HG02623 (cell line): ENCODE measurements at regions not wholly inside any gene's neighbourhood (a gene's known extent, or its start where the extent isn't known, plus 50 kb on each side); places are given as distances from the start of the nearest gene placed in this dataset.

Experiments
- ATAC-seq: cut with Tn5 transposase; IDR thresholded peaks from one replicate; pipeline ENCODE4 v1.9.1; 2021; ENCODE audit warnings: moderate library complexity; ENCODE audit not compliant: unreplicated experiment

DNA sequence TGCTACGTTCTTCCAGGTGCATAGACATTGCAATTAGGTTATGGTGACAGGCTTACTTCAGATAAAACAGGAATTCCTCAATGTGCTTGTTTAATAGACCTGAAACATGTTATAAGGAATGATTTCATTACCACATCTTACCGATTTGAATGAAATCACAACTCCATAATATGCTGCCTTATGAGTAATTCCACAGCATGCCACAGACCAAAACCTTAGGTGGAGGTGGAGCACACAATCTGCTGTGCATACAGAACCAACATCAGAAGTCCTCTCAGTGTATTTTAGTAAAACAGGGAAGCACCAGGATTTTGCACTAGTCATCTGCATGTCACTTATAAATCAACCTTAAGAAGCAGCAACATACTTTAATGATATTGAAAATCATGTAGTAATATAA, 148.9 kb upstream of the TSHZ2 start:
- ATAC-seq, result no peak

DNA sequence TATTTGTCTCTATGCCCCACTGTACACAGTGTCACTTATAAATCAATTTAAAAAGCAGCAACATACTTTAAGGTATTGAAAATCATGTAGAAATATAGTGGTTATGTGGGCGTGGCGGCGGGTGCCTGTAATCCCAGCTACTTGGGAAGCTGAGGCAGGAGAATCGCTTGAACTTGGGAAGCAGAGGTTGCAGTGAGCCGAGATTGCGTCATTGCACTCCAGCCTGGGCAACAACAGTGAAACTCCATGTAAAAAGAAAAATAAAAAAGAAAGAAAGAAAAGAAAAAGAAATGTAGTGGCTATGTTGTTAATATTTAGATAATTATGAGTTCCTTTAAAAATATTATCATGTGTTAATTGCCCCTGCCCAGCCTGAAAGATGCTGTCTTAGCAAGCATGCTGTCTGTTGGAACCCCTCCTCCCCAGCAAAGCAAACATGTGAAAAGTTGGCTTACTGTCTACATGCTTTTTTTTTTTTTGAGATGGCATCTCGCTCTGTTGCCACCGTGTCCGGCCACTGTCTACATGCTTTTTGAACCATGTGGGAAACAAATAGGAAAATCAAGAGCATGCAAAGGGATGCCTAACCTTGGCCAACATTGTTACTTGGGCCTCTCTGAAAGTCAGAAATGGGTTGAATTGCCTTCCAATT, 151.4 kb upstream of the TSHZ2 start:
- ATAC-seq, result no peak

DNA sequence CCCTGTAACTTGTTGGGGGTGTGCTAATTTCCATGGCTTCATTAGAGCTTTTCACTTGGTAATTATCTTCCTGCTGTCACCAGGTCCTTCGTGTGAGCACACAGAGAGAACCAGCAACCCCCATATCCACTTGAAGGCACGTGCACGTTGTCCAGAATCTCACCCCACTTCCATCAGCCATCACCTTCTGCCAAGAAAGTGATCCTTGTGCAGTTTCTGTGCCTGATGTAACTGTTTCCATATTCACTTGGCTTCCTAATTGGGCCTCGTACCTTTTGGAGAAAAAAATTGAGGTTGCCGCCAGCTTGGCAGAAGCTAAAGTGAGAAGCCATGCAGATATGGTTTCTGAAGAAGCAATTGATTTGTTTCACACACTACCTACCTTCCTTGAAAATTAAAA, 153.7 kb upstream of the TSHZ2 start:
- ATAC-seq, result no peak

DNA sequence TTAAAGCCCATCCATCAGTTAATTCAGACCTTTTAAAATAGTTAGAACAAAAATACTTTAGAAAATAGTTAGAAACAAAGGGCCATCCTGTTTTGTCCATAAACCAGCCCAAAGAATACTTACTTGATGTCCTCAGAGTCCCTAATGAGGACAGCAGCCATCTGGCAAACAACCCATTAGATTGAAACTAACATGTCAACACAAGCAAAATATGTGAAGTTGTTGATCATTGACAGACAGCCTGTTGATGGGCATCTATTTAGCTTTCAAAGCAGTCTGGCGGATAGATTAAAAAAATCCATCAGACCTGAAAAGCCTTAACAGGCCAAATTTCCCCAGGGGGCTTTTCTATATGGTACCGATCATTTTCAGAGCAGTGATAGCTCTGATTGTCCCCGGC, 154.2 kb upstream of the TSHZ2 start:
- ATAC-seq, result no peak

DNA sequence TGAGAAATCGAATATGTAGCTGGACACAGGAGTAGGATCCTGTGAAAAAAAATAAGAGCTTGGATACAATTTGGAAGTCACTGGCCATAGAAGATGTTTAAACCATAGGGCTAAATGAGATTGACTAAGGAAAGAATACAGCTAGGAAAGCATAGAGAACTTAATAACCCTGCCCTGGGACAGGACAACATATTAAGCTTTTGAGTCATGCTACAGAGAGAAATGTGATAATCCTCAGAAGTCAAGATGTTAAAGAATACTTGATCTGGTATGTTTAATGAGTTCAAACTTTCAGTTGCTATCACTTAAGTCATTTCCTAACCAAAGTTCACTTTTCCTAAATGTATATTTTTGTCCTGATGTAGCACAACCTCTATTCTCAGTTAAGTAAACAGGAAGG, 154.6 kb upstream of the TSHZ2 start:
- ATAC-seq, result no peak

DNA sequence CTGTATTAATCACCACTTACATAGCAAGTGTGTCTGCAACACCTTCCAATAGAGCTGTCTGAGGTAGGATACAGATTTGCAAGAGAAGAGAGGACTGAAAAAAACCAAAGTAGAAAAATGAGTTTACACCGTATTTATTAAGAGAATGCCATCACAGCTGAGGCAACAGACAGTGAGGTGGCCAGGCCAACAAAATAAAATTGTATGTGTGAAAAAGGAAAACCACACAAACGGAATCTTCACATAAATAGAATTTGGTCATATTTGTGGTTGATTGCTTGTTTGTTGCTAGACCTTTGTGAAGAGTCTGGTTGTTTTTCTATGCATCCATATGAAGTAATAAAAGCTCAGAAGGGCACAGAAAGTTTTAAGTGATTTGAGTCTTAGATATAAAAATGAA, 157.8 kb upstream of the TSHZ2 start:
- ATAC-seq, result no peak

DNA sequence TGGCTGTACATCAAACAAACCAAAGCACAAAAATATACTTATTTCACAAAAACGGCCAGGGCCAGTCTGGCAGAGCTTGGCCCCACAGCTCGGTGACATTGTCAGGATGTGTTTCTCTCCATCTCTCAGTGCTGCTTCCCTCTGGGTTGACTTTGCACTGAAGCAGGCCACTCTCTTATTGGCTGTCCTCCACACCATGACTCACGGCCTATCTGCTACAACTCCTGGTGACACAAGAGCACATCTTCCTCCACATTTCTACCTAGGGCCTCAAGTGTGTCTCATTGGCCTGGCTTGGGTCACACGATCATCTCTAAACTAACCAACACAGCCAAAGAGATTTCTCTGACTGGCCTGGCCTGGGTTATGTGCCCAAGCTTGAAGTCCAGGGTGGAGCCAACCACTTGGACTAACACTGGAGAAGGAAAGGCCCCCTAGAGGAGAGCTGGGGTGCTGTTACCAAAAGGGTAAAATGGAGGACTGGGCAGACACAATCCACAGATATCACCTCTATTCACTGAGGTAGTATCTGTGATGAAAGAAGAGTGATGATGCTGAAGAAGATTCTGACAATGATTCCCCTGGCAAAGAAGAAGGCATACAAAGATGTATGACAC, 159.8 kb upstream of the TSHZ2 start:
- ATAC-seq, result no peak

DNA sequence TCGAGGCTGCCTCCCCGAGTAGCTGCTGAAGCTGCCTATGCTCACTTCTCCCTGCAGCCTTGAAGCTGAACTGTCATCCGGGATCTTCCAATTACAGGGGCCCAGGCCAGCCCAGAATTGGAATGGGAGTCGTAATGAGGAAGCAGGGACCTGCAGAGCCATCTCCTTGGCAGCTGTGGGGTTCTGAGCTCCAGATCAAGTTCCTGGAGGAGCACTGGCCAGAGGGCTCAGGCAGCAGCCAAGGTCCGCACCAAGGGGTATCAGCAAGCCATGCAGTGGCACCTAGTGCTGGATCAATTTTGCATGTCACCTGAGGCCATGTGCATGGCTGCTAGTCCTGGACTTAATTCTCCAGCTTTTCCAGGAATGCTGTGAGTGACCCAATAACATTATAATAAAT, 163.2 kb upstream of the TSHZ2 start:
- no peak for ATAC-seq

DNA sequence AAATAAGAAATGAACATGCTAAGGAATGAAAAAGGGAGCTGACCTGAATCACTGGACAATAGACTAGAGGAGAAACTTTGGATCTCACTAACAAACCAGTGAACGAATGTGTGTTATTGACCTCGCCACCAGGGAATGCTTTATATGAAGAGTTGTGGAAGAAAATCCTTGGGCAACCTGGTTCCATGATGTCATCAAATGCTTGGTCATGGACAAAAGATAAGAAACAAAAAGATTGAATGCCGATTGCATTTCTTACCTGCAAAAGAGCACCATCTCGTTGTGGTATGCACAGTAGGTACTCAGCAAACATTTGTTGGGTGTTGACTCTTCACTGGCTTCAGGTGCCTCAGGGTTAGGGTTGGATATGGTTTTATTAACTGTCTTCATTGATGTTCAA, 165.2 kb upstream of the TSHZ2 start:
- ATAC-seq, result no peak

DNA sequence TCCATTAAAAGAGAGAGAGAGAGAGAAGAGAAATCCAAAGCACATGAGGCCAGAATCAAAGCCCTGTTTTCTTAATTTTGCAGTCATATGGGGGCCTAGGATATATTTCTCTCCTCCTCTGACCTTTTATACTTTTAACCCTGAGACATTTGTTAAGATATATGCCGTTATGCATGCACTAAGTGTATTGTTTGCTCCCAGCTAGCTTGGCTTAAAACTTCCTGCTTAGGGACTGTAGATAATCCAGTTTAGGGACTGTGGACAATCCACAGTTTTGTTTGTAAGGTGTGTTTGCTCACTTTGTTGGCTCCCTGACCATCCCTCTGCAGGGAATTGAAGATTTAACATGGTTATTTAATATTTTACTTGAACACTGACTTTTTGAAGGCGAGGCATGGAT, 166.3 kb upstream of the TSHZ2 start:
- no peak for ATAC-seq

DNA sequence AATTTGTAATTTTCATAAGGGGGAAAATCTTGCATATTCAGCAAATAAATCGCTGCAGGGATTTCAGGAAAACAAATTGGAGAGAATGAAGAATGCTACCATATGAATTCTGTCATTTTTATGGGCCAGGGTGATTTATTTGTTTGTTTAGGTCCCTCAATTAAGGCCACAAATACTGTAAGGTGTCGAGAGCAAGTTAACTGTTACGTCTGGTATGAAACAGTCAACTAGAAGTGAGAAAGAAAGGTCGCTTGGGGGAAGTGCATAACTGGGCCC, 166.9 kb upstream of the TSHZ2 start:
- ATAC-seq, result no peak

DNA sequence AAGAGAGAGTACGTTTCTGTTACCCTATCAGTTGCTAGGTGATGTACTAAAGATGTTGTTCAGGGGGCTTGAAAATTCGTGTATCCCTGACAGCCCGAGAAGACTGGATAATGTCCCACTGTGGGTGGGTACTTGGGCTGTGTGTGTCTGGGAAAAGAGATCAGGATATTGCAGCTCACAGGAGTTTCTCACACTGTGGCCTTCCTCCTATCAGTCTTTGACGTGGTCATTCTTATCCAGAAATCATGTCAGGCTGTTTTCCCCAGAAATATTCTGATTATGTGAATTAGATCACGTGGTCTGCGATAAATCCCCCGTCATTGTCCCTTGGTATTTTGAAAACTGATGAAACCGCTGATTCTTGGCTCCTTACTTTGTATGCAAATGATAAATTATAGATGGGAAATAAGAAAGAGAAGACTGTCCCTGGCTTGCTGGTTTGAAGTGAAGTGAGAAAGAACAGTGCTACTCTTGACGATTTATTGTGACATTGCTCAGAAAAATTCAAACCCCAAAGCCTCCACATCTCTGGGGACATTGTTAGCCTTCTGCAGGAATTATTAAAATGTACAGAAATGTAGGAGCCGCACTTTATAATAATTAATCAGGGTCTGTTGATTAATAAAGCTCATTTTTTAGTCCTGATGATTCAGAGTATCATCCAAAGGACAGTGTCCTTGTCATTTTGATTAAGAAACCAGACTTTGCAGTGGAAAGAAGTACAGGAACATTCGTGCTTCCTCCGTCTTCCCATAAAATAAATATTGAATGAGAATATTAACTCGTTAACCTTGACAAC, 167.5 kb upstream of the TSHZ2 start:
- ATAC-seq, result no peak

DNA sequence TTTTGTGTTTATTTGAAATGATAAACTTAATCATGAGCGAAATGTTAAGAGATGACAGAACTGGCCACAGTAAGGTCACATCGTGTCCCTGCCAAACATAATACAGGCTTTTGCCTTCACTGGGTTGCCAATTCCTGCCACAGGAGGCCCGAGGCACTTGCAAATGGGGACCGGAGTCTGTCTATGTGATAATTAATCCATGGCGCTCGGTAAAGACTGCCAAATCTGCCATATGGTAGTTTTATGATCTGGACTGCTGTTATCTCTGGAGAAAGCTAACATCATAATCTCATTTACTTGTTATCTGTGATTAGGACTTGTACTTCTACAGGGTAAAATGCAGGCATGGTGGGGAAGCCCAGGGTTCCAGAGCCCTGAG, 170.5 kb upstream of the TSHZ2 start:
- no peak for ATAC-seq

DNA sequence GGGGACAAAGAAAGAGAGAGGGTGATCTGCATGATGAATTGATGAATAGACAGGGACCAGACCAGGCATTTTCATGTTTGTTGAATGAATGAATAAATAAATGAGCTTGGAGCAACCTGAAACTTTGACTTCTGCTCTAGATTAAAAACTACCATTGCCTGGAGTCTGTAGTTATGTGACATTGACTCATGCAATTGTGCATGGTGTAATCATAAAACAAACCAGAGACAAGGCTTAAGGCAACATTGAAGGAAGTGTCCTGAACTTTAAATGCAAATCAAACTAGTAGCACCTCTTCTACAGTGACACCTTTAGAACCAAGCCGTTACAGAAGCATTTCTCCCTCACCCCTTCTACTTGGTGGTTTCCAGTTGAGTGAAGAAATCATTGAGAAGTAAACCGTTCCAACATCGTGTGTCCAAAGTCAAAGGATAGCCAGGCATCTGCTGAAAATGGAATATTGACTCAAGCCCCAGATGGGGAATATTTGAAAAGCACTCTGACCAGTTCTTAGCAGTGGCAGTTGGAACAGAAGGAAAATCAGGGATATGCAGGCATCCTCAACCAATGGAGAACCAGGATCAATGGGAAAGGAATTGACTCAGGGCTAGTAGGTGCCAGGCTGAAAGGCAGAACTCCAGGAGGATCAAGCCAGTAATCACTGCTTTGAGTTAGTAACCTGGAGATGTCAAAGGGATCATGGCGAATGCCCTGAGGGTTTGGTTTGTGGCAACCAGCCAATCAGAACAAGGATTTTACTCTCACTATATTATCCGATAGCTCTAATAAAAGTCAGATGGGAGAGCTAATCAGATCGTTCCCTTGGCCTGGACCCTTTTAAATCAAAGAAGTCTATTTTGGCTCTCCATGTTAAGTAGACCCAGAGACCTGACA, 171.2 kb upstream of the TSHZ2 start:
- ATAC-seq, result no peak

DNA sequence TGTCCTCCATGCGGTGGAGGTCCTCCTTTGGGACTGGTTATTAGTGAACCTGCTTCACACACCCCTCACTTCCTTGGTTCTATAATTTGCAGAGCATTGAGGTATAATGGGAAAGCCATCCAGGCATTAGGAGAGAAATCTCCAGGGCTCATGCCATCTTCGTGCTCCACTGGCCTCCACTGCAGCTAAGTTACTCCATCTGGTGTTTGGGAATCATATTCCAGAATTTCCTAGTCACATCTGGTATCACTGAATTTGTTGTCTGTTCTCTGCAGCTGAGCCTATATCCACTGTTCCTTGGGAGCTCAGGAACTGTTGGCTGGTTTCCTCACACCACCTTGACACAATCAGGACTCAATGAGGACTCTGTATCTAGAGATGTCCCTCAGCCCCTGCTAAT, 173.0 kb upstream of the TSHZ2 start:
- ATAC-seq, result no peak

DNA sequence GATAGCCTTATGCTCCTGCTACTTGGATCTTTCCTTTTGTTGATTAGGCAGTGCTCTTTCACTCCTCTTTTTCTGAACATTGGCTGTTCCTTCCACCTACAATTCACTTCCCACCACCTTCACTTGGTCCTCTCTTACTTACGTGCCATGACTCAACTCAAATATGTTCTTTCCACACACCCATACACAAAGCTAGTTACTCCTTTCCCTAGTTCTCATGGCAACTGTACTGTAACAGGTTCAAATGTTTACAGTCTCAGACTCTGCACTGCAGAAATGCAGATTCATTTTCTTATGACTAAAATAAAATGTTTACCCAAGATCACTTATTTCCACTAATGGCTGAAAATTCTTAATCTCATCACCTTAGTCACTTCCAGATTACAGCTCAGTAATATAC, 174.0 kb upstream of the TSHZ2 start:
- no peak for ATAC-seq

DNA sequence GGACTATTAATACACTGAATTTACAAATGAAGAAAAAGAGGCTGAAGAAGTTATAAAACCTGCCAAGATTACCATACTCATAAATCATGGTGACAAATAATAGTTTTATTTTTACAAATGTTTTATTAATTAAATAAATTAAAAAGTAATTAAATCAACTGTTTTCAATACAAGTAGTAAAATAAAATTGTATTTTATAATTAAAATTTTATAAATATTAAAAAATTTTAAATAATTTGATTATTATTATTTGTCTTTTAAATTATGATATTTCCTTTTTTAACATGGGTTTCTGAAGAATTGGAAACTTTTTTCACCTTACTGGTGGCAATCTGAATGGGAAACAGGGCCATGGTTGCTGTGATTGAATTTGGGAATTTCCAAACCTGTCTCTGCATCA, 177.3 kb upstream of the TSHZ2 start:
- ATAC-seq, result no peak

DNA sequence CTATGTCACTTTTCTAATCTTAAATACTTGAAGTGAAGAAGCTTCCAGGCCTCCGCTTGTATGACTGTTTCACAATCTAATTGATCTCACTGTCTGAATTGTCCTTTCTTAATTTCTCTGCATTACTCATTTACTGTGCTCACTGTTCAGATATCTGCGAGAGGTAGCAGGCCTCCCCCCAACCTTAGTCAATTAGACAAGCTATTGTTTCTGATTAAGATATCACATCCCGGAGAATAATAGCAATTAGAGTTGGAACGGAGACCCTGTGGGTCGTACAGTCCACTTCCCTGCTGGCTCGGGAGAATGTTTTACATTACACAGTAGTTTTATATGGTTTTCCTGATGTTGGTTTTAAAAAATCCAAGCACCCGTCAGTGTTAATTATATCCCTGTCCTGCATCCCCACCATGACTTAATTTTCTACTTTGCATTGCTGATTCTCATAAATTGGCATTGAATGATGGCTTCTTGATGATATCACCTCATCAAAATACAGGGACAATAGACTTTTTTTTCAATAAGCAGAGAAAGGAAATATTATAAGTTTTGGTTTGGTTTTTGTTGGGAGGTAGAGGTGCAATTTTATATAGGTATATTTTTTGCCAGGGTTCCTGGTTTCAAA, 178.7 kb upstream of the TSHZ2 start:
- ATAC-seq, result no peak

DNA sequence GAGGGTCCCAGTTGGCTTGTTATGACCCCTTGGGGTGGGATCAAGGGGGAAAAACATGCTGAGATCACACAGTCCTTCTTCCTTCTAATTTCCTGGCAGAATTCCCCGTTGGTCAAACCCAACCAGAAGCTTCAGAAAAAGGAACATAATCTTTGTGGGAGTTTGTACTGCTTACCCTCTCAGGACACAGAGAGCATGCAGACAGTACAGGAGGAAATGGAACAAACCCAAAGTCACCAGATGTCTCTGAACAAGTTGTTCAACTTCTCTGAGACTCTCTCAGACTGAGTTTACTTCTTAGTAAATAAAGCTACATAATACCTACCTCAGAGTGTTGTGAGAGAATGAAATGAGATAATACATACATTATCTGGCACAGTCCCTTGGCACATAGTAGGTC, 181.1 kb upstream of the TSHZ2 start:
- no peak for ATAC-seq

DNA sequence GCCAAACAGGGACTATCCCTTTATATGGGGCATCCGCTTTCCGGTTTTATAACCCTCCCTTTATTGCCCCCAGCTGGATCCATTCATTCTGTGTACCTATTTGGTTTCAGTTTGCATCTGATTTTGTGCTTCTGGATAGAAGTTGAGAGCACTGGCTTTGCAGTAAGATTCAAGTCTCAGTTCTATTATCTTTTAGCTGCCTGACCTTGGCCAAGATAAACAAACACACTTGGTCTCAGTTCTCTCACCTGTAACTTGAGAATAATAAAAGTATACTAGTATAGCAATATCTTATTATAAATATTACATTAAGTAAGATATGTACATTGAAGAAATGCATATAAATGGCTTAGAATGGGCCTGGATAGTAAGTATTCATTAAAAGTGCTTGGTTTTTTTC, 182.4 kb upstream of the TSHZ2 start:
- ATAC-seq, result no peak

DNA sequence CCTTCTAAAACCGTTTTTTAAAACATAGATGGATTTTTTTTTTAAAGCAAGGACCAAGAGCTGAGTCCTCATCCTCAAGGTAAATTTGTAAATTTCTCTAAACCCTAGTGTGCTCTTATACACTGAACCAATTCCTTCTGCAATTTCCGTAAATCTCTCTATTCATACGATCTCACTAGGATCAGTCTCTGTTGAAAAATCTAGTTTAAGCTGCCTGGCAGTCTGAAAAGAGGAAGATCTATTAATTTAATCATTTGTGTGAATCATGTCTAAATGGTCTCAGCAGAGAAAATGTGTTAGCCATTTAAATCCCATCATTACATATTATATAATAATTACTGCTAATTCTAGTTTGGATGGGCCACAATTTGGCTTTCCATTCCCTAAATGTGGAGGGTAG, 184.2 kb upstream of the TSHZ2 start:
- no peak for ATAC-seq
